Spleen (tissue), 11 donors: ENCODE measurements at regions not wholly inside any gene's neighbourhood (a gene's known extent, or its start where the extent isn't known, plus 50 kb on each side); places are given as distances from the start of the nearest gene placed in this dataset.

ENCODE experiments used
- DNase-seq: peaks from one replicate; pipeline ENCODE4 v3.0.0-alpha.2; 2020
- H3K27ac ChIP-seq, 8 donors: fragments of 200-600 bp; sonication (generic) in 7 of 8; 1 replicate in 4 of 8; 2 replicates in 4 of 8; pipeline versions ENCODE4 v1.5.0 to v1.8.0; 2016 to 2021; ENCODE audit warnings: inconsistent platforms in 4 of 8, mild to moderate bottlenecking in 4 of 8, moderate library complexity in 1 of 8
- H3K27me3 ChIP-seq, 7 donors: fragments of 200-600 bp; sonication (generic) in 6 of 7; replicated peaks in 1 of 7; 1 replicate in 4 of 7; 2 replicates in 3 of 7; pipeline versions ENCODE4 v1.5.0 to v1.8.0; 2016 to 2021; ENCODE audit warnings: inconsistent platforms in 3 of 7, mild to moderate bottlenecking in 1 of 7
- H3K36me3 ChIP-seq, 6 donors: fragments of 200-600 bp; sonication (generic) in 5 of 6; 1 replicate in 4 of 6; 2 replicates in 2 of 6; pipeline versions ENCODE4 v1.5.0 to v1.8.0; 2016 to 2021; ENCODE audit warnings: inconsistent platforms in 2 of 6
- H3K4me1 ChIP-seq, 6 donors: fragments of 200-600 bp; sonication (generic) in 5 of 6; 1 replicate in 3 of 6; 2 replicates in 3 of 6; pipeline versions ENCODE4 v1.5.0 to v1.8.0; 2016 to 2021; ENCODE audit warnings: inconsistent platforms in 3 of 6
- H3K4me3 ChIP-seq, 8 donors: fragments of 200-600 bp; sonication (generic) in 7 of 8; 1 replicate in 4 of 8; 2 replicates in 4 of 8; pipeline versions ENCODE4 v1.5.0 to v1.8.0; 2016 to 2021; ENCODE audit warnings: inconsistent platforms in 4 of 8, mild to moderate bottlenecking in 4 of 8, moderate library complexity in 2 of 8
- H3K9me3 ChIP-seq, 8 donors: fragments of 200-600 bp; sonication (generic) in 7 of 8; 1 replicate in 4 of 8; 2 replicates in 4 of 8; pipeline versions ENCODE4 v1.5.0 to v1.8.0; 2016 to 2021; ENCODE audit warnings: inconsistent platforms in 4 of 8
- CTCF ChIP-seq, 11 experiments: fragments of 200-600 bp in 7 of 11; fragments of 450-650 bp in 4 of 11; sonication (generic) in 4 of 11; IDR thresholded peaks in 8 of 11; conservative IDR thresholded peaks in 3 of 11; 1 replicate in 7 of 11; 2 replicates in 4 of 11; pipeline versions ENCODE4 v1.4.0 to v1.8.0; 2016 to 2021; ENCODE audit warnings: antibody characterized with exemption in 11 of 11, inconsistent platforms in 4 of 11, mild to moderate bottlenecking in 1 of 11
- POLR2A ChIP-seq, 3 donors: fragments of 450-650 bp; IDR thresholded peaks; one replicate each; pipeline ENCODE4 v1.5.1; 2017; ENCODE audit warnings: antibody characterized with exemption in 3 of 3, mild to moderate bottlenecking in 1 of 3
- POLR2AphosphoS5 ChIP-seq, 3 donors: sonication (generic); formaldehyde crosslinking; IDR thresholded peaks; one replicate each; pipeline ENCODE4 v1.5.1; 2017; ENCODE audit warnings: antibody characterized with exemption in 3 of 3
- WGBS, 5 donors: extraction: QIAGEN DNeasy Blood & Tissue Kit in 3 of 5; methylation state at CpG; one replicate each; pipeline versions ENCODE4 v1.1.5 to v1.1.7; 2013 to 2018; 5-methylcytosine and 5-hydroxymethylcytosine counted together
- intact Hi-C: fragments of 100-400 bp; cut with DNase I; formaldehyde crosslinking; loops from one replicate; pipeline ENCODE4 v1.15.0; 2023; ENCODE audit warnings: low total_unique reads
- donor health status: healthy with polysubstance abuse.
- donor health status: DM: no; HTN: no; CAD: no; lungs with moderate emphysema.
- donor health status: DM: no; HTN: no; CAD: no.
- donor health status: Bipolar disorder and iron deficiency.
- donor health status: healthy.
- donor health status: DM: no; HTN: no; CAD: no.
- donor health status: DM: yes; HTN: yes; CAD: no.

GRCh38 chr9:1876891-1877496 is 138.2 kb upstream of the SMARCA2 start:
- Histone ChIP-seq H3K27ac (no peak overlapping the region), H3K36me3 (no peaks in the 10 kb centered on the region), H3K4me3 (no peak overlapping the region), H3K4me1 (peaks cover 0 to 6% (median 0%) of the 10 kb centered on the region in 6 donors), H3K9me3 (no peaks in the 10 kb centered on the region), H3K27me3 (no peaks in the 10 kb centered on the region)
- TF ChIP-seq POLR2AphosphoS5 (IDR thresholded peaks at IDR 0.05), result no peak
- TF ChIP-seq POLR2A (IDR thresholded peaks at IDR 0.05), result no peak
- TF ChIP-seq CTCF (IDR thresholded peaks at IDR 0.05 in 8 of 11, conservative IDR thresholded peaks at IDR 0.05 in 3 of 11), result no peak
- no peak for DNase-seq
- intact Hi-C loops, result no loop called here
- WGBS, 5 donors, result 71 to 88% (median 73%) methylated on average over 5 of the region's 5 CpGs

GRCh38 chr9:1877951-1878350 is 137.2 kb upstream of the SMARCA2 start:
- H3K27me3 ChIP-seq, result no peaks in the 10 kb centered on the region
- H3K27ac ChIP-seq, result no peak overlapping the region
- no peak overlapping the region for H3K4me3 ChIP-seq
- intact Hi-C loops, result no loop called here
- TF ChIP-seq CTCF (IDR thresholded peaks at IDR 0.05 in 8 of 11, conservative IDR thresholded peaks at IDR 0.05 in 3 of 11), result no peak
- TF ChIP-seq POLR2A (IDR thresholded peaks at IDR 0.05), result no peak
- TF ChIP-seq POLR2AphosphoS5 (IDR thresholded peaks at IDR 0.05), result no peak
- peaks cover 0 to 6% (median 0%) of the 10 kb centered on the region in 6 donors for H3K4me1 ChIP-seq
- WGBS, 5 donors, result 69 to 84% (median 81%) methylated on average over 4 of the region's 4 CpGs
- no peak for DNase-seq
- no peaks in the 10 kb centered on the region for H3K9me3 ChIP-seq
- H3K36me3 ChIP-seq, result no peaks in the 10 kb centered on the region

- Histone ChIP-seq H3K4me1 (peaks cover 0 to 6% (median 0%) of the 10 kb centered on the region in 6 donors), H3K4me3 (no peak overlapping the region), H3K27me3 (no peaks in the 10 kb centered on the region), H3K9me3 (no peaks in the 10 kb centered on the region), H3K36me3 (no peaks in the 10 kb centered on the region), H3K27ac (no peak overlapping the region)
- 61 to 71% (median 64%) methylated on average over 3 of the region's 3 CpGs for WGBS, 5 donors
- TF ChIP-seq POLR2A (IDR thresholded peaks at IDR 0.05), result no peak
- TF ChIP-seq CTCF (IDR thresholded peaks at IDR 0.05 in 8 of 11, conservative IDR thresholded peaks at IDR 0.05 in 3 of 11), result no peak
- no peak for TF ChIP-seq POLR2AphosphoS5 (IDR thresholded peaks at IDR 0.05)
- intact Hi-C loops, result no loop called here
- no peak for DNase-seq
Measured at GRCh38 chr9:1878811-1879210, 136.3 kb upstream of the SMARCA2 start.

- Histone ChIP-seq H3K36me3 (no peaks in the 10 kb centered on the region), H3K9me3 (no peaks in the 10 kb centered on the region), H3K4me1 (peaks cover 0 to 6% (median 0%) of the 10 kb centered on the region in 6 donors), H3K27ac (no peak overlapping the region), H3K27me3 (no peaks in the 10 kb centered on the region), H3K4me3 (no peak overlapping the region)
- DNase-seq, result no peak
- TF ChIP-seq CTCF (IDR thresholded peaks at IDR 0.05 in 8 of 11, conservative IDR thresholded peaks at IDR 0.05 in 3 of 11) (no peak), POLR2A (IDR thresholded peaks at IDR 0.05) (no peak), POLR2AphosphoS5 (IDR thresholded peaks at IDR 0.05) (no peak)
- intact Hi-C loops, result no loop called here
- WGBS, 5 donors, result 67 to 80% (median 69%) methylated on average over 4 of the region's 4 CpGs
Measured at GRCh38 chr9:1879501-1879900, 135.6 kb upstream of the SMARCA2 start.
